ENCODE measurements at regions not wholly inside any gene's neighbourhood (a gene's known extent, or its start where the extent isn't known, plus 50 kb on each side); places are given as distances from the start of the nearest gene placed in this dataset.

GRCh38 chr1:194293851-194294405 is 1107.5 kb upstream of the B3GALT2 start:
- TF ChIP-seq, protein P1, sequence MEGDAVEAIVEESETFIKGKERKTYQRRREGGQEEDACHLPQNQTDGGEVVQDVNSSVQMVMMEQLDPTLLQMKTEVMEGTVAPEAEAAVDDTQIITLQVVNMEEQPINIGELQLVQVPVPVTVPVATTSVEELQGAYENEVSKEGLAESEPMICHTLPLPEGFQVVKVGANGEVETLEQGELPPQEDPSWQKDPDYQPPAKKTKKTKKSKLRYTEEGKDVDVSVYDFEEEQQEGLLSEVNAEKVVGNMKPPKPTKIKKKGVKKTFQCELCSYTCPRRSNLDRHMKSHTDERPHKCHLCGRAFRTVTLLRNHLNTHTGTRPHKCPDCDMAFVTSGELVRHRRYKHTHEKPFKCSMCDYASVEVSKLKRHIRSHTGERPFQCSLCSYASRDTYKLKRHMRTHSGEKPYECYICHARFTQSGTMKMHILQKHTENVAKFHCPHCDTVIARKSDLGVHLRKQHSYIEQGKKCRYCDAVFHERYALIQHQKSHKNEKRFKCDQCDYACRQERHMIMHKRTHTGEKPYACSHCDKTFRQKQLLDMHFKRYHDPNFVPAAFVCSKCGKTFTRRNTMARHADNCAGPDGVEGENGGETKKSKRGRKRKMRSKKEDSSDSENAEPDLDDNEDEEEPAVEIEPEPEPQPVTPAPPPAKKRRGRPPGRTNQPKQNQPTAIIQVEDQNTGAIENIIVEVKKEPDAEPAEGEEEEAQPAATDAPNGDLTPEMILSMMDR (IDR thresholded peaks at IDR 0.05): no peak
- no peak for TF ChIP-seq POLR2AphosphoS5 (IDR thresholded peaks at IDR 0.05)
